NB4 (cell line): ENCODE measurements at regions not wholly inside any gene's neighbourhood (a gene's known extent, or its start where the extent isn't known, plus 50 kb on each side); places are given as distances from the start of the nearest gene placed in this dataset.

Experiments used
- DNase-seq: peaks from one replicate; pipeline ENCODE4 v3.0.0; 2010; ENCODE audit warnings: low read depth
- H3K4me3 ChIP-seq: one replicate; pipeline ENCODE4 v1.5.1; 2011; ENCODE audit warnings: mild to moderate bottlenecking, low read depth, low read length, moderate library complexity
- CTCF ChIP-seq: IDR thresholded peaks from one replicate; pipeline ENCODE4 v1.5.1; 2012; ENCODE audit warnings: low read depth, low read length
- MAX ChIP-seq: IDR thresholded peaks from 2 replicates; pipeline ENCODE4 v1.6.1; 2011; ENCODE audit warnings: low read depth, low read length
- MYC ChIP-seq: IDR thresholded peaks from 2 replicates; pipeline ENCODE4 v1.6.1; 2011; ENCODE audit warnings: low read depth, low read length
- POLR2A ChIP-seq: IDR thresholded peaks from 2 replicates; pipeline ENCODE4 v1.6.1; 2011; ENCODE audit warnings: mild to moderate bottlenecking; ENCODE audit not compliant: insufficient read length; ENCODE audit errors: extremely low read depth

- DNase-seq = no peak
Measured at GRCh38 chr5:155082401-155082800, 68.8 kb downstream of the KIF4B start.

GRCh38 chr5:155085282-155085989, 71.9 kb downstream of the KIF4B start:
- TF ChIP-seq MAX (no peak), CTCF (no peak), POLR2A (no peak), MYC (no peak)
- H3K4me3 ChIP-seq = no peak overlapping the region
- DNase-seq = no peak

More at GRCh38 chr5:155082401-155082800, 68.8 kb downstream of the KIF4B start:
- TF ChIP-seq POLR2A (no peak), MYC (no peak), MAX (no peak), CTCF (no peak)
- H3K4me3 ChIP-seq = no peak overlapping the region

GRCh38 chr5:155087036-155087435, 73.5 kb downstream of the KIF4B start:
- no peak overlapping the region for H3K4me3 ChIP-seq
- no peak for TF ChIP-seq CTCF
- DNase-seq = no peak

GRCh38 chr5:155088811-155089210, 75.3 kb downstream of the KIF4B start:
- no peak for TF ChIP-seq MYC
- no peak for TF ChIP-seq MAX
- no peak for TF ChIP-seq POLR2A
- TF ChIP-seq CTCF = no peak
- DNase-seq = no peak
- no peak overlapping the region for H3K4me3 ChIP-seq

DNA sequence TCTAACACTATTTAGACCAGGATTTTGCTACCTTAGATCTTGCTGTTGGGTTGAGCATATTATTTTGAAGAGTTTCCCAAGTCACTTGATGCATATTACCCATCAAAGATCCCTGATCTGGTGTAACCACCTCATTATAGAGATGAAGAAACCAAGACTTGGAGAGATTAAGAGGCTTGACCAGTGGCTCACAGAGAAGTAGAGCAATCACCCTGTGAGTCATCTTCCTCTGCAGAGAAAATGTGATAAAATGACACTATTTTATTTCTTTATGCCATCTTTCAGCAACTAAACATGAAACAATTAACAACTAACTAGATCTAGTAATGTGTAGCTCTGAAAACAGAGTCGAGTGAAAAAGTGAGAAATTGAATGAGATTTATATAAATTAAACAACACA, 76.1 kb downstream of the KIF4B start:
- TF ChIP-seq MAX = no peak
- no peak for TF ChIP-seq CTCF
- no peak for TF ChIP-seq POLR2A
- TF ChIP-seq MYC = no peak
- DNase-seq = no peak
- H3K4me3 ChIP-seq = no peak overlapping the region
